OCI-LY7 (cell line): ENCODE measurements at regions not wholly inside any gene's neighbourhood (a gene's known extent, or its start where the extent isn't known, plus 50 kb on each side); places are given as distances from the start of the nearest gene placed in this dataset.

Experiments used
- CTCF ChIP-seq: fragments of 200-600 bp; sonication (generic); conservative IDR thresholded peaks from 2 replicates; pipeline ENCODE4 v1.5.1; 2014; ENCODE audit warnings: mild to moderate bottlenecking, antibody characterized with exemption, low read length, moderate library complexity, mixed read lengths
- EZH2phosphoT487 ChIP-seq: fragments of 200-600 bp; sonication (generic); IDR thresholded peaks from 2 replicates; pipeline ENCODE4 v1.6.1; 2018; ENCODE audit warnings: low read depth, borderline replicate concordance, mild to moderate bottlenecking, mixed run types, antibody characterized with exemption, low read length, moderate library complexity, mixed read lengths

- TF ChIP-seq CTCF (no peak), EZH2phosphoT487 (no peak)
Measured at GRCh38 chr12:24099576-24099975, 150.1 kb upstream of the SOX5 start.
